ENCODE measurements at regions not wholly inside any gene's neighbourhood (a gene's known extent, or its start where the extent isn't known, plus 50 kb on each side); places are given as distances from the start of the nearest gene placed in this dataset.

DNA sequence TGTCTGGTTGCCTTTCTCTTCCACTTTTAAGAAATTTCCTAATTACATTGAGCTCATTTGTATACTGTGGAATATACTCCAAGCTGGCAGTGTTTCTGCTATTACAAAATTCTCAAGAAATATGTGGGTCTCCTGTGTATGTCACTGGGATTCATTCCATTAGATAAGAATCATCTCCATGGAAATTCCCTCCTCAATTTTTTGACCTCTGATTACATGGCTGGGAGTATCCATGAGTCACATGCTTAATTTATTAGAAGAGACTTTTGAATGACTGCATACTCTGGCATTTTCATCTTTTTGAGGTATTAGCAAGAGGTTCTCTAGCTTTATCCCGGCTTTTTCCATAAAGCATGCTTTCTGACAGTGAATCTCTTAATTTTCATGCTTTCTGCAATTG, 665.5 kb upstream of the CNTNAP5 start:
- Histone ChIP-seq H3K27ac (ENCODE audit: low read depth, low read length) (no peak overlapping the region), H2BK5ac (ENCODE audit: low read length) (no peak overlapping the region), H3K4me2 (ENCODE audit: low read length) (no peak overlapping the region), H4K8ac (ENCODE audit: low read depth, low read length) (no peak overlapping the region), H2AK5ac (ENCODE audit: low read length) (no peak overlapping the region), H4K5ac (ENCODE audit: low read length) (no peak overlapping the region), H3K56ac (ENCODE audit: low read length) (no peak overlapping the region), H3K23ac (ENCODE audit: low read length) (no peak overlapping the region), H3K79me1 (ENCODE audit: low read length) (no peaks in the 10 kb centered on the region), H3K18ac (ENCODE audit: low read length) (no peak overlapping the region), H3K4me1 (ENCODE audit: control insufficient read depth, low read depth, low read length) (no peaks in the 10 kb centered on the region), H3K4me3 (ENCODE audit: low read length) (no peak overlapping the region), H2BK15ac (replicated peaks; ENCODE audit: low read depth) (no peak overlapping the region), H3K9ac (ENCODE audit: low read length) (no peak overlapping the region), H3K27me3 (ENCODE audit: insufficient read depth, low read length, poor library complexity) (no peaks in the 10 kb centered on the region), H3K36me3 (ENCODE audit: control insufficient read depth, insufficient read depth, low read length) (no peaks in the 10 kb centered on the region), H3K4ac (ENCODE audit: low read depth, low read length) (no peak overlapping the region), H2BK120ac (ENCODE audit: low read depth, low read length) (no peak overlapping the region), H3K79me2 (ENCODE audit: control insufficient read depth, insufficient read depth, low read length) (no peaks in the 10 kb centered on the region)
- no peak for DNase-seq
- WGBS (ENCODE audit: extremely low coverage, insufficient coverage, low lambda C conversion rate) = no CpG with 5 or more reads among the region's 1 CpG

- Histone ChIP-seq H3K4me1 (ENCODE audit: control insufficient read depth, low read depth, low read length) (no peaks in the 10 kb centered on the region), H3K36me3 (ENCODE audit: control insufficient read depth, insufficient read depth, low read length) (no peaks in the 10 kb centered on the region), H2BK15ac (replicated peaks; ENCODE audit: low read depth) (no peak overlapping the region), H3K27ac (ENCODE audit: low read depth, low read length) (no peak overlapping the region), H3K79me2 (ENCODE audit: control insufficient read depth, insufficient read depth, low read length) (no peaks in the 10 kb centered on the region), H2BK120ac (ENCODE audit: low read depth, low read length) (no peak overlapping the region), H2BK5ac (ENCODE audit: low read length) (no peak overlapping the region), H3K18ac (ENCODE audit: low read length) (no peak overlapping the region), H3K9ac (ENCODE audit: low read length) (no peak overlapping the region), H3K56ac (ENCODE audit: low read length) (no peak overlapping the region), H4K5ac (ENCODE audit: low read length) (no peak overlapping the region), H3K27me3 (ENCODE audit: insufficient read depth, low read length, poor library complexity) (no peaks in the 10 kb centered on the region), H3K23ac (ENCODE audit: low read length) (no peak overlapping the region), H4K8ac (ENCODE audit: low read depth, low read length) (no peak overlapping the region), H2AK5ac (ENCODE audit: low read length) (no peak overlapping the region), H3K79me1 (ENCODE audit: low read length) (no peaks in the 10 kb centered on the region), H3K4me3 (ENCODE audit: low read length) (no peak overlapping the region), H3K4me2 (ENCODE audit: low read length) (no peak overlapping the region), H3K4ac (ENCODE audit: low read depth, low read length) (no peak overlapping the region)
- no CpG with 5 or more reads among the region's 8 CpGs for WGBS (ENCODE audit: extremely low coverage, insufficient coverage, low lambda C conversion rate)
- DNase-seq = no peak
Measured at GRCh38 chr2:123362671-123363440, 662.2 kb upstream of the CNTNAP5 start.

DNA sequence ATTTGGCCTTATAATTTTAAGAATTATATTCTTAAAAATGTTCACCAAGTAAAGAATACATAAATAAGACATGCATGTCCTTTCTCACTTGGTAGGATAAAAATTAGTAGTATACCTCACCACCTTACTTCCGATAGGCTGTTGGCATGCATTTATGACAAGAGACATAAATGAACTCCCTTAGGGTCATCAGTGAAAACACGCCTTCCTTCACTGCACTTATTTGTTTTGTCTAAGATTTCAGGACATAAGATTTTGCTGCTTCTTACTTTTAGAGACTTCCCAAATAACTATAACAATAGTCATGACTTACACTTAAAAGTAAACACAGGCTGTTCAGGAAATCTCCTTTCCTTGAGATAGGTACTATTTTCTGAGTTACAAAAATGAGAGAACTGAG, 661.3 kb upstream of the CNTNAP5 start:
- no CpG with 5 or more reads among the region's 2 CpGs for WGBS (ENCODE audit: extremely low coverage, insufficient coverage, low lambda C conversion rate)
- Histone ChIP-seq H3K23ac (ENCODE audit: low read length) (no peak overlapping the region), H3K79me1 (ENCODE audit: low read length) (no peaks in the 10 kb centered on the region), H3K56ac (ENCODE audit: low read length) (no peak overlapping the region), H3K27ac (ENCODE audit: low read depth, low read length) (no peak overlapping the region), H3K4ac (ENCODE audit: low read depth, low read length) (no peak overlapping the region), H3K27me3 (ENCODE audit: insufficient read depth, low read length, poor library complexity) (no peaks in the 10 kb centered on the region), H4K8ac (ENCODE audit: low read depth, low read length) (no peak overlapping the region), H2BK120ac (ENCODE audit: low read depth, low read length) (no peak overlapping the region), H3K4me3 (ENCODE audit: low read length) (no peak overlapping the region), H3K36me3 (ENCODE audit: control insufficient read depth, insufficient read depth, low read length) (no peaks in the 10 kb centered on the region), H2BK5ac (ENCODE audit: low read length) (no peak overlapping the region), H3K9ac (ENCODE audit: low read length) (no peak overlapping the region), H3K18ac (ENCODE audit: low read length) (no peak overlapping the region), H3K4me2 (ENCODE audit: low read length) (no peak overlapping the region), H3K4me1 (ENCODE audit: control insufficient read depth, low read depth, low read length) (no peaks in the 10 kb centered on the region), H2AK5ac (ENCODE audit: low read length) (no peak overlapping the region), H4K5ac (ENCODE audit: low read length) (no peak overlapping the region), H3K79me2 (ENCODE audit: control insufficient read depth, insufficient read depth, low read length) (no peaks in the 10 kb centered on the region), H2BK15ac (replicated peaks; ENCODE audit: low read depth) (no peak overlapping the region)
- no peak for DNase-seq

- Histone ChIP-seq H3K36me3 (ENCODE audit: control insufficient read depth, insufficient read depth, low read length) (no peaks in the 10 kb centered on the region), H3K23ac (ENCODE audit: low read length) (no peak overlapping the region), H4K8ac (ENCODE audit: low read depth, low read length) (no peak overlapping the region), H3K79me2 (ENCODE audit: control insufficient read depth, insufficient read depth, low read length) (no peaks in the 10 kb centered on the region), H3K4me1 (ENCODE audit: control insufficient read depth, low read depth, low read length) (no peaks in the 10 kb centered on the region), H2BK5ac (ENCODE audit: low read length) (no peak overlapping the region), H3K27me3 (ENCODE audit: insufficient read depth, low read length, poor library complexity) (no peaks in the 10 kb centered on the region), H2BK120ac (ENCODE audit: low read depth, low read length) (no peak overlapping the region), H3K27ac (ENCODE audit: low read depth, low read length) (no peak overlapping the region), H2AK5ac (ENCODE audit: low read length) (no peak overlapping the region), H2BK15ac (replicated peaks; ENCODE audit: low read depth) (no peak overlapping the region), H3K4me3 (ENCODE audit: low read length) (no peak overlapping the region), H3K79me1 (ENCODE audit: low read length) (no peaks in the 10 kb centered on the region), H3K18ac (ENCODE audit: low read length) (no peak overlapping the region), H4K5ac (ENCODE audit: low read length) (no peak overlapping the region), H3K9ac (ENCODE audit: low read length) (no peak overlapping the region), H3K4me2 (ENCODE audit: low read length) (no peak overlapping the region), H3K4ac (ENCODE audit: low read depth, low read length) (no peak overlapping the region), H3K56ac (ENCODE audit: low read length) (no peak overlapping the region)
- no CpG with 5 or more reads among the region's 3 CpGs for WGBS (ENCODE audit: extremely low coverage, insufficient coverage, low lambda C conversion rate)
- no peak for DNase-seq
Measured at GRCh38 chr2:123364243-123364896, 660.7 kb upstream of the CNTNAP5 start.

DNA sequence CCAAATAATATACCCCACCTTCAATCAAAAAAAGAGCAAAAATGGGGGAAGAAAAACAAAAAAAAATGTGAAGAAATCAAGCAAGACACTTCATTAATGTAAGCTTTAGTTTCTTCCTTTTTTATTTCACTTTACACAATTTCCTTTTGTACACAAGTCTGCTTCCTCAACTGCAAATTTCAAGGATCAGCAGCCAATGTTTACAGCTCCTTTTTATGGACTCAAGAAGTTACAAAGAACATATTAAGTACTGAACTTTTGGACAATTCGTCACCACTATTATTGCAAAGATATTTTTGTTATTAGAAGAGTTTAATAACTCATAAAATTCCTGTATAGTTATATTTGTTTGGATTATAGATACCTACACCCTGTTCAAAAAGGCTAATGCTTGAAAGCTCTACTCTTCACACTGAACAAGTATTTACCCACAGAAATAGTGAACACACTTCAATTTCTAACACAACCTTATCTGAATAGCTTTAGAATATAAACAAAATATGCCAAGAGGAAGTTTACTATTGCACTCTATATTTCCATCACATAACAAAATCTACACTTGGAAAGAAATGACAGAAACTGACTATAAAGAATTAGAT, 658.7 kb upstream of the CNTNAP5 start:
- no peak overlapping the region for H3K23ac ChIP-seq (ENCODE audit: low read length)
- H3K56ac ChIP-seq (ENCODE audit: low read length) = no peak overlapping the region
- no peak overlapping the region for H3K27ac ChIP-seq (ENCODE audit: low read depth, low read length)
- H3K4me2 ChIP-seq (ENCODE audit: low read length) = no peak overlapping the region
- no peaks in the 10 kb centered on the region for H3K36me3 ChIP-seq (ENCODE audit: control insufficient read depth, insufficient read depth, low read length)
- no peak overlapping the region for H2BK15ac ChIP-seq (replicated peaks; ENCODE audit: low read depth)
- no peak overlapping the region for H3K18ac ChIP-seq (ENCODE audit: low read length)
- no peak overlapping the region for H3K4ac ChIP-seq (ENCODE audit: low read depth, low read length)
- no peak overlapping the region for H3K4me3 ChIP-seq (ENCODE audit: low read length)
- no peaks in the 10 kb centered on the region for H3K79me2 ChIP-seq (ENCODE audit: control insufficient read depth, insufficient read depth, low read length)
- H4K8ac ChIP-seq (ENCODE audit: low read depth, low read length) = no peak overlapping the region
- H3K79me1 ChIP-seq (ENCODE audit: low read length) = no peaks in the 10 kb centered on the region
- no peaks in the 10 kb centered on the region for H3K27me3 ChIP-seq (ENCODE audit: insufficient read depth, low read length, poor library complexity)
- H4K5ac ChIP-seq (ENCODE audit: low read length) = no peak overlapping the region
- WGBS (ENCODE audit: extremely low coverage, insufficient coverage, low lambda C conversion rate) = no CpG with 5 or more reads among the region's 1 CpG
- H3K4me1 ChIP-seq (ENCODE audit: control insufficient read depth, low read depth, low read length) = no peaks in the 10 kb centered on the region
- no peak for DNase-seq
- H3K9ac ChIP-seq (ENCODE audit: low read length) = no peak overlapping the region
- no peak overlapping the region for H2BK5ac ChIP-seq (ENCODE audit: low read length)
- H2AK5ac ChIP-seq (ENCODE audit: low read length) = no peak overlapping the region
- H2BK120ac ChIP-seq (ENCODE audit: low read depth, low read length) = no peak overlapping the region

All from mesendoderm (in vitro differentiated cells).